ENCODE measurements at regions not wholly inside any gene's neighbourhood (a gene's known extent, or its start where the extent isn't known, plus 50 kb on each side); places are given as distances from the start of the nearest gene placed in this dataset.

- no peaks in the 10 kb centered on the region for H3K27me3 ChIP-seq (replicated peaks in 1 of 4; ENCODE audit: control insufficient read depth in 3 of 4, extremely low read depth in 1 of 4, insufficient read depth in 3 of 4, low read length in 3 of 4)
- CTCF ChIA-PET (ENCODE audit: partially characterized antibody) = interaction anchor here (0.6 kb wide), 1 partner anchor 50 kb away, joined by 3 read pairs; no protein-coding TSS in a partner anchor
Observed at GRCh38 chr5:6224406-6224805, 153.9 kb downstream of the MED10 start.

More at GRCh38 chr5:6224406-6224805, 153.9 kb downstream of the MED10 start:
- H3K9me3 ChIP-seq (ENCODE audit: insufficient read depth in 2 of 2, low read depth in 1 of 2, low read length in 1 of 2) = 0 out of 4 replicates have a peak, but pooled peaks cover 2 to 3% of the 10 kb centered on the region in 2 experiments
- no peaks in the 10 kb centered on the region for H3K23me2 ChIP-seq (ENCODE audit: low read depth, low read length)
- H2AK5ac ChIP-seq (ENCODE audit: low read depth, low read length) = no peak overlapping the region
- H2AFZ ChIP-seq (ENCODE audit: low read length) = no peak overlapping the region
- no peaks in the 10 kb centered on the region for H3K79me2 ChIP-seq (ENCODE audit: control insufficient read depth in 1 of 2, insufficient read depth in 2 of 2, low read length in 2 of 2)
- POLR2A ChIA-PET (ENCODE audit: partially characterized antibody) = no interaction called here
- H3K9ac ChIP-seq (replicated peaks in 1 of 4; ENCODE audit: extremely low read depth in 1 of 4, low read depth in 3 of 4, low read length in 3 of 4) = no peak overlapping the region
- H3K27ac ChIP-seq (ENCODE audit: low read depth, low read length) = no peak overlapping the region
- no peak overlapping the region for H2BK5ac ChIP-seq (ENCODE audit: low read depth, low read length)
- WGBS, 2 experiments (ENCODE audit: extremely low coverage in 1 of 2, insufficient coverage in 1 of 2, insufficient read length in 1 of 2, insufficient replicate concordance in 2 of 2, low coverage in 1 of 2, low lambda C conversion rate in 2 of 2, missing lambda C conversion rate in 1 of 2) = 94% methylated on average over 5 of the region's 5 CpGs; no CpG with 5 or more reads in 1 of the 2 experiments
- no peak overlapping the region for H2BK120ac ChIP-seq (replicated peaks; ENCODE audit: low read depth, low read length)
- no peak overlapping the region for H4K8ac ChIP-seq (ENCODE audit: extremely low read depth, insufficient read depth, low read length)
- H3K4me2 ChIP-seq (ENCODE audit: insufficient read depth in 1 of 2, low read depth in 2 of 2, low read length in 2 of 2) = no peak overlapping the region
- H2BK20ac ChIP-seq (ENCODE audit: low read length) = no peak overlapping the region
- FAIRE-seq (no peak), DNase-seq (ENCODE audit: low read depth in 1 of 2, low spot score in 2 of 2) (no peak)
- no peak overlapping the region for H3K23ac ChIP-seq (ENCODE audit: insufficient read length)
- no peak overlapping the region for H3K56ac ChIP-seq (replicated peaks; ENCODE audit: insufficient read length, low read depth, low read length)
- no peaks in the 10 kb centered on the region for H4K20me1 ChIP-seq (replicated peaks in 1 of 2; ENCODE audit: control insufficient read depth in 1 of 2, insufficient read depth in 2 of 2, low read length in 2 of 2)
- H3K4me1 ChIP-seq (replicated peaks in 1 of 4; ENCODE audit: control insufficient read depth in 3 of 4, insufficient read depth in 4 of 4, low read length in 3 of 4) = no peaks in the 10 kb centered on the region; a peak in 1 of 7 replicates
- no peak overlapping the region for H3K18ac ChIP-seq (ENCODE audit: extremely low read depth, low read length)
- no peak overlapping the region for H4K91ac ChIP-seq (replicated peaks; ENCODE audit: insufficient read length, low read length)
- H2BK12ac ChIP-seq (ENCODE audit: low read depth, low read length) = no peak overlapping the region
- no peak overlapping the region for H3K4ac ChIP-seq (replicated peaks; ENCODE audit: insufficient read length, low read depth, low read length)
- H3K4me3 ChIP-seq (ENCODE audit: extremely low read depth in 1 of 4, insufficient read depth in 2 of 4, low read depth in 3 of 4, low read length in 4 of 4) = no peak overlapping the region
- TF ChIP-seq PHF8 (conservative IDR thresholded peaks at IDR 0.05; ENCODE audit: low read depth, low read length) (no peak), BACH1 (IDR thresholded peaks at IDR 0.05; ENCODE audit: low read length) (no peak), SP2 (IDR thresholded peaks at IDR 0.05; ENCODE audit: low read length) (no peak), SUZ12 (IDR thresholded peaks at IDR 0.05; ENCODE audit: low read length) (no peak), USF2 (IDR thresholded peaks at IDR 0.05; ENCODE audit: low read length) (no peak), MAFK (IDR thresholded peaks at IDR 0.05; ENCODE audit: low read depth, low read length) (no peak), POU5F1 (IDR thresholded peaks at IDR 0.05; ENCODE audit: low read depth, low read length) (no peak), FOSL1 (IDR thresholded peaks at IDR 0.05; ENCODE audit: insufficient read depth, low read depth, low read length) (no peak), POLR2AphosphoS5 (IDR thresholded peaks at IDR 0.05; ENCODE audit: low read depth, low read length) (no peak), KDM1A (IDR thresholded peaks at IDR 0.05; ENCODE audit: borderline replicate concordance, low read length) (no peak), ATF2 (IDR thresholded peaks at IDR 0.05; ENCODE audit: low read length) (no peak), HDAC6 (IDR thresholded peaks at IDR 0.05; ENCODE audit: low read depth, low read length) (no peak)
- no peak overlapping the region for H4K5ac ChIP-seq (ENCODE audit: insufficient read length, low read depth, low read length)
- no peaks in the 10 kb centered on the region for H3K36me3 ChIP-seq (ENCODE audit: control insufficient read depth in 2 of 4, insufficient read depth in 4 of 4, low read length in 3 of 4)
- no peak overlapping the region for H3K14ac ChIP-seq (ENCODE audit: insufficient read length)
- H2BK15ac ChIP-seq (ENCODE audit: low read length) = no peak overlapping the region
- H3K79me1 ChIP-seq (ENCODE audit: low read depth, low read length) = no peaks in the 10 kb centered on the region

Data from H1 (cell line).